ENCODE measurements at regions not wholly inside any gene's neighbourhood (a gene's known extent, or its start where the extent isn't known, plus 50 kb on each side); places are given as distances from the start of the nearest gene placed in this dataset.

GRCh38 chr13:106383791-106384190 lies 151.7 kb downstream of the EFNB2 start:
- H3K27me3 Mint-ChIP-seq (ENCODE audit: insufficient read depth): peaks cover 8% of the 10 kb centered on the region
- H3K4me3 Mint-ChIP-seq: no peak overlapping the region
- TF ChIP-seq, protein P1, sequence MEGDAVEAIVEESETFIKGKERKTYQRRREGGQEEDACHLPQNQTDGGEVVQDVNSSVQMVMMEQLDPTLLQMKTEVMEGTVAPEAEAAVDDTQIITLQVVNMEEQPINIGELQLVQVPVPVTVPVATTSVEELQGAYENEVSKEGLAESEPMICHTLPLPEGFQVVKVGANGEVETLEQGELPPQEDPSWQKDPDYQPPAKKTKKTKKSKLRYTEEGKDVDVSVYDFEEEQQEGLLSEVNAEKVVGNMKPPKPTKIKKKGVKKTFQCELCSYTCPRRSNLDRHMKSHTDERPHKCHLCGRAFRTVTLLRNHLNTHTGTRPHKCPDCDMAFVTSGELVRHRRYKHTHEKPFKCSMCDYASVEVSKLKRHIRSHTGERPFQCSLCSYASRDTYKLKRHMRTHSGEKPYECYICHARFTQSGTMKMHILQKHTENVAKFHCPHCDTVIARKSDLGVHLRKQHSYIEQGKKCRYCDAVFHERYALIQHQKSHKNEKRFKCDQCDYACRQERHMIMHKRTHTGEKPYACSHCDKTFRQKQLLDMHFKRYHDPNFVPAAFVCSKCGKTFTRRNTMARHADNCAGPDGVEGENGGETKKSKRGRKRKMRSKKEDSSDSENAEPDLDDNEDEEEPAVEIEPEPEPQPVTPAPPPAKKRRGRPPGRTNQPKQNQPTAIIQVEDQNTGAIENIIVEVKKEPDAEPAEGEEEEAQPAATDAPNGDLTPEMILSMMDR (IDR thresholded peaks at IDR 0.05): no peak
- peaks cover 16% of the 10 kb centered on the region for H3K4me1 Mint-ChIP-seq (ENCODE audit: low read depth)
- peaks cover 3% of the 10 kb centered on the region; the same call in 1 of the 2 replicates for H3K36me3 Mint-ChIP-seq (ENCODE audit: low read depth)
- no peak overlapping the region for H3K27ac Mint-ChIP-seq
- no peaks in the 10 kb centered on the region for H3K9me3 Mint-ChIP-seq
- no peak for DNase-seq

- no peak overlapping the region for H3K27ac Mint-ChIP-seq
- H3K9me3 Mint-ChIP-seq: no peaks in the 10 kb centered on the region
- TF ChIP-seq, protein P1 (IDR thresholded peaks at IDR 0.05): no peak
- H3K27me3 Mint-ChIP-seq (ENCODE audit: insufficient read depth): peaks cover 2% of the 10 kb centered on the region
- DNase-seq: no peak
- no peak overlapping the region for H3K4me3 Mint-ChIP-seq
- H3K4me1 Mint-ChIP-seq (ENCODE audit: low read depth): peaks cover 26% of the 10 kb centered on the region
- peaks cover 4% of the 10 kb centered on the region; the same call in 1 of the 2 replicates for H3K36me3 Mint-ChIP-seq (ENCODE audit: low read depth)
Measured at GRCh38 chr13:106382534-106382933, 152.9 kb downstream of the EFNB2 start.

DNA sequence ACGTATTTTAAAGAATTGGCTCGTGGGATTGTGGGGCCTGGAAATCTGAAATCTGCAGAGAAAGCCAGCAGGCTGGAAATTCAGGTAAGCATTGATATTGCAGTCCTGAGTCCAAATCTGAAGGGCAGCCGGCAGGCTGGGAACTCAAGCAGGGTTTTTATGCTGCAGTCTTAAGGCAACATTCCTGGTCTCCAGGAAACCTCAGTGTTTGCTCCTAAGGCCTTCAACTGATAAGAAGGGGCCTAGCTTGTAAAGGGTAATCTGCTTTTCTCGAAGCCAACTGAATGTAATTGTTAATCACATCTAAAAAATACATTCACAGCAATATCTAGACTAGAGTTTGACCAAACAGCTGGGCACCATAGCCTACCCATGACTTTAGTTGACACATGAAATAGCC lies 154.4 kb downstream of the EFNB2 start:
- Mint-ChIP-seq H3K4me3 (no peak overlapping the region), H3K27ac (no peak overlapping the region), H3K27me3 (ENCODE audit: insufficient read depth) (no peaks in the 10 kb centered on the region; the same call in none of the 2 replicates), H3K4me1 (ENCODE audit: low read depth) (peaks cover 39% of the 10 kb centered on the region), H3K36me3 (ENCODE audit: low read depth) (peaks cover 4% of the 10 kb centered on the region; the same call in 1 of the 2 replicates), H3K9me3 (peaks cover under 1% of the 10 kb centered on the region; the same call in 1 of the 2 replicates)
- DNase-seq: no peak
- TF ChIP-seq, protein P1 (IDR thresholded peaks at IDR 0.05): no peak

DNA sequence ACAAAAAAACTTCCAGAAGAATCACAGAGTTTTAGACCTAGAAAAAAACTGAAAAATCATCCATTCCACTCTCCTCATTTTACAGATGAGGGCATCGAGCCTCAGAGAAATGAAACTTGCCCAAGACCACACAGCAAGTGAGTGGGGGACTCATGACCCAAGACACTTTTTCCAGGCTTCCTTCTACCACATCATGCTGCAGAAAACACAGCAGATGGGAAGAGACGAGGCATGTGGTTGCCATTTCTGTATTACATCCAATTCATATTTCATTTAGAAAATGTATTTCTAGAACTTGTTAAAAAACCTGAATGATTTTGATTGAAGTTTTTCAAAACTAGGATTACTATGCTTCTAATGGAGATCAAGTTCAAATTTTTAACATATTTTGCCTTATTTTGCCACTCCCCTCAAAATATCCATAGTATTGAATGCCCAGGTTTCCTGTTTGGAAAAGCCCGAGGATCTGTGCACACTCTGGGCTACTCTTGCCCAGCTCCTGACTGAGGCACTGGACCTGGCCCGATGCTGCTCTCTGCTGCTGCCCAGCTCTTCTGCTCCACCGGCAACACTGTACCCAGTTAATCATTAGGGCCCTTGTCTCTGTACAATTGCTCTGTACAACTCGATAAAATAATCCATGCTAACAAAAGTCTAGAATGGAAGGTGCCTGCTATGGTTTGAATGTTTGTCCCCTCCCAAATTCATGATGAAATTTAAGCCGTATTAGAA lies 157.4 kb downstream of the EFNB2 start:
- Mint-ChIP-seq H3K4me1 (ENCODE audit: low read depth) (peaks cover 59% of the 10 kb centered on the region), H3K27me3 (ENCODE audit: insufficient read depth) (no peaks in the 10 kb centered on the region; the same call in none of the 2 replicates), H3K27ac (no peak overlapping the region), H3K9me3 (peaks cover 5% of the 10 kb centered on the region; the same call in 1 of the 2 replicates), H3K4me3 (no peak overlapping the region), H3K36me3 (ENCODE audit: low read depth) (peaks cover 4% of the 10 kb centered on the region; the same call in 1 of the 2 replicates)
- TF ChIP-seq, protein P1 (IDR thresholded peaks at IDR 0.05): no peak
- DNase-seq: no peak

DNA sequence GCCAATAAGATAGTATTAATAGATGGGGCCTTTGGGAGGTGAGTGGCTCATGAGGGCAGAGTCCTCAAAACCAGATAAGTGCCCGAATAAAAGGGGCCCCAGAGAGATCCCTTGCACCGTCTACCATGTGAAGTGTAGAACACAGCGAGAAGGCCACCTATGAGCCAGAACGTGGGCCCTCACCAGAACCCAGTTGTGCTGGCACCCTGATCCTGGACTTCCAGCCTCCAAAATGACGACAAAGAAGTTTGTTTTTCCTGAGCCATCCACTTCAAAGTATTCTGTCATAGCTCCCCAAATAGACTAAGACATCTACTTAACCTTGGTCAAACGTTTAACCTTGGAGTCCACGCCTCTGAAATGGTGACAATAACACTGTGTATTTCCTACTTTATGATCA lies 158.1 kb downstream of the EFNB2 start:
- DNase-seq: no peak
- Mint-ChIP-seq H3K4me1 (ENCODE audit: low read depth) (peaks cover 67% of the 10 kb centered on the region), H3K27me3 (ENCODE audit: insufficient read depth) (no peaks in the 10 kb centered on the region; the same call in none of the 2 replicates), H3K9me3 (peaks cover 5% of the 10 kb centered on the region; the same call in 1 of the 2 replicates), H3K4me3 (no peak overlapping the region), H3K36me3 (ENCODE audit: low read depth) (peaks cover 4% of the 10 kb centered on the region; the same call in 1 of the 2 replicates), H3K27ac (no peak overlapping the region)
- TF ChIP-seq, protein P1 (IDR thresholded peaks at IDR 0.05): no peak
